Kidney (tissue), 13 donors: ENCODE measurements at regions not wholly inside any gene's neighbourhood (a gene's known extent, or its start where the extent isn't known, plus 50 kb on each side); places are given as distances from the start of the nearest gene placed in this dataset.

Experiments used
- DNase-seq, 5 donors: peaks; one replicate each; pipeline ENCODE4 v3.0.0-alpha.2; 2013 to 2020
- FAIRE-seq: peaks from 2 replicates; lab custom pipeline; 2012; peaks lifted over from hg19 to GRCh38; lab: Jason Lieb, UNC
- H3K27ac ChIP-seq, 2 donors: one replicate each; pipeline ENCODE4 v1.7.0; 2013; ENCODE audit warnings: low read depth in 2 of 2, low read length in 2 of 2, inconsistent platforms in 1 of 2
- H3K27me3 ChIP-seq: one replicate; pipeline ENCODE4 v1.7.1; 2013; ENCODE audit warnings: low read length, inconsistent platforms; ENCODE audit not compliant: control insufficient read depth, insufficient read depth
- H3K36me3 ChIP-seq, 3 donors: one replicate each; pipeline versions ENCODE4 v1.7.0 to v1.7.1; 2013; ENCODE audit warnings: low read length in 3 of 3, control low read depth in 1 of 3, inconsistent platforms in 1 of 3; ENCODE audit not compliant: insufficient read depth in 3 of 3, control insufficient read depth in 2 of 3
- H3K4me1 ChIP-seq, 3 donors: one replicate each; pipeline versions ENCODE4 v1.7.0 to v1.7.1; 2013; ENCODE audit warnings: low read length in 3 of 3, inconsistent platforms in 1 of 3, low read depth in 1 of 3; ENCODE audit not compliant: control insufficient read depth in 2 of 3, insufficient read depth in 2 of 3
- H3K4me3 ChIP-seq, 3 donors: one replicate each; pipeline versions ENCODE4 v1.7.0 to v1.8.1; 2013; ENCODE audit warnings: low read length in 3 of 3, control low read depth in 1 of 3, inconsistent platforms in 1 of 3
- H3K9ac ChIP-seq, 3 donors: one replicate each; pipeline versions ENCODE4 v1.7.0 to v1.7.1; 2013; ENCODE audit warnings: low read length in 3 of 3, control low read depth in 1 of 3, inconsistent platforms in 1 of 3
- H3K9me3 ChIP-seq, 3 donors: one replicate each; pipeline versions ENCODE4 v1.7.0 to v1.7.1; 2013; ENCODE audit warnings: low read length in 3 of 3, control low read depth in 1 of 3, inconsistent platforms in 1 of 3; ENCODE audit not compliant: control insufficient read depth in 2 of 3, insufficient read depth in 1 of 3
- intact Hi-C: fragments of 100-400 bp; cut with DNase I; formaldehyde crosslinking; loops from one replicate; pipeline ENCODE4 v1.11.1; 2022
- TF ChIP-seq, protein P1 (sequence below): IDR thresholded peaks from 3 replicates; pipeline ENCODE4 v1.5.1; 2012; ENCODE audit warnings: mild to moderate bottlenecking, moderate library complexity, borderline replicate concordance; ENCODE audit not compliant: insufficient read depth; ENCODE audit errors: extremely low read depth
- donor health status: control.
- donor health status: control.
- donor health status: control.
- donor health status: control.
- donor health status: control.
- donor health status: DM: yes; HTN: yes; CAD: no.
- donor health status: Normal renal cell carcinoma (clear cell type).

- TF ChIP-seq, protein P1, sequence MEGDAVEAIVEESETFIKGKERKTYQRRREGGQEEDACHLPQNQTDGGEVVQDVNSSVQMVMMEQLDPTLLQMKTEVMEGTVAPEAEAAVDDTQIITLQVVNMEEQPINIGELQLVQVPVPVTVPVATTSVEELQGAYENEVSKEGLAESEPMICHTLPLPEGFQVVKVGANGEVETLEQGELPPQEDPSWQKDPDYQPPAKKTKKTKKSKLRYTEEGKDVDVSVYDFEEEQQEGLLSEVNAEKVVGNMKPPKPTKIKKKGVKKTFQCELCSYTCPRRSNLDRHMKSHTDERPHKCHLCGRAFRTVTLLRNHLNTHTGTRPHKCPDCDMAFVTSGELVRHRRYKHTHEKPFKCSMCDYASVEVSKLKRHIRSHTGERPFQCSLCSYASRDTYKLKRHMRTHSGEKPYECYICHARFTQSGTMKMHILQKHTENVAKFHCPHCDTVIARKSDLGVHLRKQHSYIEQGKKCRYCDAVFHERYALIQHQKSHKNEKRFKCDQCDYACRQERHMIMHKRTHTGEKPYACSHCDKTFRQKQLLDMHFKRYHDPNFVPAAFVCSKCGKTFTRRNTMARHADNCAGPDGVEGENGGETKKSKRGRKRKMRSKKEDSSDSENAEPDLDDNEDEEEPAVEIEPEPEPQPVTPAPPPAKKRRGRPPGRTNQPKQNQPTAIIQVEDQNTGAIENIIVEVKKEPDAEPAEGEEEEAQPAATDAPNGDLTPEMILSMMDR = no peak
- no peaks in the 10 kb centered on the region for H3K36me3 ChIP-seq
- H3K9me3 ChIP-seq = no peaks in the 10 kb centered on the region
- no peak overlapping the region for H3K9ac ChIP-seq
- no peaks in the 10 kb centered on the region for H3K4me1 ChIP-seq
- no peak for DNase-seq
- intact Hi-C loops = no loop called here
- no peak for FAIRE-seq
- no peak overlapping the region for H3K27ac ChIP-seq
- H3K4me3 ChIP-seq = no peak overlapping the region
- no peaks in the 10 kb centered on the region for H3K27me3 ChIP-seq
These were observed 340.0 kb downstream of the DCAF12L2 start for GRCh38 chrX:125826080-125826479.

- Histone ChIP-seq H3K9ac (no peak overlapping the region), H3K27me3 (no peaks in the 10 kb centered on the region), H3K27ac (no peak overlapping the region), H3K36me3 (no peaks in the 10 kb centered on the region), H3K4me3 (no peak overlapping the region), H3K9me3 (no peaks in the 10 kb centered on the region), H3K4me1 (no peaks in the 10 kb centered on the region)
- FAIRE-seq = no peak
- intact Hi-C loops = no loop called here
- no peak for DNase-seq
- TF ChIP-seq, protein P1 = no peak
These were observed 339.2 kb downstream of the DCAF12L2 start for GRCh38 chrX:125826774-125827451.

- TF ChIP-seq, protein P1 = no peak
- intact Hi-C loops = no loop called here
- H3K27ac ChIP-seq = no peak overlapping the region
- no peak overlapping the region for H3K4me3 ChIP-seq
- no peak for FAIRE-seq
- DNase-seq = no peak
- no peaks in the 10 kb centered on the region for H3K36me3 ChIP-seq
- H3K4me1 ChIP-seq = no peaks in the 10 kb centered on the region
- no peak overlapping the region for H3K9ac ChIP-seq
- no peaks in the 10 kb centered on the region for H3K27me3 ChIP-seq
- no peaks in the 10 kb centered on the region for H3K9me3 ChIP-seq
These were observed 319.8 kb downstream of the DCAF12L2 start for GRCh38 chrX:125846271-125846670.

- intact Hi-C loops = no loop called here
- TF ChIP-seq, protein P1 = no peak
- Histone ChIP-seq H3K27ac (no peak overlapping the region), H3K27me3 (no peaks in the 10 kb centered on the region), H3K4me1 (no peaks in the 10 kb centered on the region), H3K9me3 (no peaks in the 10 kb centered on the region), H3K9ac (no peak overlapping the region), H3K4me3 (no peak overlapping the region), H3K36me3 (no peaks in the 10 kb centered on the region)
- peak; percentile 13 for FAIRE-seq
- DNase-seq = no peak
These were observed 315.4 kb downstream of the DCAF12L2 start for GRCh38 chrX:125850693-125851092.
